ENCODE measurements at regions not wholly inside any gene's neighbourhood (a gene's known extent, or its start where the extent isn't known, plus 50 kb on each side); places are given as distances from the start of the nearest gene placed in this dataset.

DNA sequence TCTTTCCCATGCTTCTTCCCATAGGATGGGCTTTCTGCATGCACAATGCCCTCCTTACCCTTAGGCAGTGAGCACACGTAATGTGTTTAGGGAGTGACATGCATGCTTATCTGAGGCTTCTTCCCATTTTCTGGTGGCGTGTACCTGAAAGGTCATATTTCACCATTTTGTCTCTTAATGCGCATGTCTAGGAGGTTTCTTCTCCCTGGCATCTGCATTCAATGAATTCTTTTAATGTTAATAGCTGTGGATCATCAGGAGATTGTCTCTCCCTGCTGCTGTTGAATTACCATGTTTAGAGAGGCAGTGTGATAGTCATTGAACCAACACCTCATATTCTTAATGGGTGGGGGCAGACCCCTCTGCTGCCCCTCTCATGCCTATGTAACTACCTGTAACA, 205.6 kb upstream of the SGO1 start:
- TF ChIP-seq, protein P1, sequence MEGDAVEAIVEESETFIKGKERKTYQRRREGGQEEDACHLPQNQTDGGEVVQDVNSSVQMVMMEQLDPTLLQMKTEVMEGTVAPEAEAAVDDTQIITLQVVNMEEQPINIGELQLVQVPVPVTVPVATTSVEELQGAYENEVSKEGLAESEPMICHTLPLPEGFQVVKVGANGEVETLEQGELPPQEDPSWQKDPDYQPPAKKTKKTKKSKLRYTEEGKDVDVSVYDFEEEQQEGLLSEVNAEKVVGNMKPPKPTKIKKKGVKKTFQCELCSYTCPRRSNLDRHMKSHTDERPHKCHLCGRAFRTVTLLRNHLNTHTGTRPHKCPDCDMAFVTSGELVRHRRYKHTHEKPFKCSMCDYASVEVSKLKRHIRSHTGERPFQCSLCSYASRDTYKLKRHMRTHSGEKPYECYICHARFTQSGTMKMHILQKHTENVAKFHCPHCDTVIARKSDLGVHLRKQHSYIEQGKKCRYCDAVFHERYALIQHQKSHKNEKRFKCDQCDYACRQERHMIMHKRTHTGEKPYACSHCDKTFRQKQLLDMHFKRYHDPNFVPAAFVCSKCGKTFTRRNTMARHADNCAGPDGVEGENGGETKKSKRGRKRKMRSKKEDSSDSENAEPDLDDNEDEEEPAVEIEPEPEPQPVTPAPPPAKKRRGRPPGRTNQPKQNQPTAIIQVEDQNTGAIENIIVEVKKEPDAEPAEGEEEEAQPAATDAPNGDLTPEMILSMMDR (IDR thresholded peaks at IDR 0.05 in 2 of 3, conservative IDR thresholded peaks at IDR 0.05 in 1 of 3; ENCODE audit: borderline replicate concordance in 1 of 3, insufficient read depth in 1 of 3, low read depth in 2 of 3, low read length in 2 of 3) = no peak
- TF ChIP-seq TCF7L2 (IDR thresholded peaks at IDR 0.05; ENCODE audit: borderline replicate concordance, extremely low read depth, insufficient read depth, insufficient read length) (no peak), POLR2AphosphoS5 (IDR thresholded peaks at IDR 0.05; ENCODE audit: low read depth, low read length) (no peak), RAD21 (IDR thresholded peaks at IDR 0.05; ENCODE audit: low read depth) (no peak), YY1 (IDR thresholded peaks at IDR 0.05; ENCODE audit: extremely low read depth, insufficient replicate concordance, low read depth, low read length) (no peak), EZH2 (IDR thresholded peaks at IDR 0.05) (no peak), JUND (IDR thresholded peaks at IDR 0.05) (no peak), POLR2A (IDR thresholded peaks at IDR 0.05; ENCODE audit: borderline replicate concordance, extremely low read depth, insufficient read depth, insufficient read length) (no peak), ZFX (IDR thresholded peaks at IDR 0.05) (no peak), EGR1 (IDR thresholded peaks at IDR 0.05; ENCODE audit: low read depth) (no peak), ZNF274 (IDR thresholded peaks at IDR 0.05; ENCODE audit: low read depth, low read length) (no peak), ELF1 (IDR thresholded peaks at IDR 0.05; ENCODE audit: borderline replicate concordance, low read depth) (no peak)
- TF ChIP-seq, protein P2, sequence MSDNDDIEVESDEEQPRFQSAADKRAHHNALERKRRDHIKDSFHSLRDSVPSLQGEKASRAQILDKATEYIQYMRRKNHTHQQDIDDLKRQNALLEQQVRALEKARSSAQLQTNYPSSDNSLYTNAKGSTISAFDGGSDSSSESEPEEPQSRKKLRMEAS (IDR thresholded peaks at IDR 0.05) = no peak
- TF ChIP-seq, protein P3, sequence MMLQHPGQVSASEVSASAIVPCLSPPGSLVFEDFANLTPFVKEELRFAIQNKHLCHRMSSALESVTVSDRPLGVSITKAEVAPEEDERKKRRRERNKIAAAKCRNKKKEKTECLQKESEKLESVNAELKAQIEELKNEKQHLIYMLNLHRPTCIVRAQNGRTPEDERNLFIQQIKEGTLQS (IDR thresholded peaks at IDR 0.05) = no peak

Data from HCT116 (cell line).